Astrocyte of the cerebellum (primary cell): ENCODE measurements at regions not wholly inside any gene's neighbourhood (a gene's known extent, or its start where the extent isn't known, plus 50 kb on each side); places are given as distances from the start of the nearest gene placed in this dataset.
A peak's percentile ranks its signal among the peaks of the same experiment; 100 is the strongest.

Experiments
- DNase-seq: peaks from one replicate; pipeline ENCODE4 v3.0.0-alpha.2; 2011; ENCODE audit warnings: low read depth
- H3K4me3 ChIP-seq: 2 replicates; pipeline ENCODE4 v1.5.1; 2011; ENCODE audit warnings: mild to moderate bottlenecking, low read depth, low read length, moderate library complexity
- in situ Hi-C: cut with HindIII; loops from 2 replicates; pipeline ENCODE4 v1.10.0; 2017; ENCODE audit warnings: low sequenced_read_pairs
- TF ChIP-seq, protein P1 (sequence below): IDR thresholded peaks from 2 replicates; pipeline ENCODE4 v1.5.1; 2012; ENCODE audit warnings: low read length, low read depth, moderate library complexity, mild to moderate bottlenecking; ENCODE audit errors: missing control alignments

DNA sequence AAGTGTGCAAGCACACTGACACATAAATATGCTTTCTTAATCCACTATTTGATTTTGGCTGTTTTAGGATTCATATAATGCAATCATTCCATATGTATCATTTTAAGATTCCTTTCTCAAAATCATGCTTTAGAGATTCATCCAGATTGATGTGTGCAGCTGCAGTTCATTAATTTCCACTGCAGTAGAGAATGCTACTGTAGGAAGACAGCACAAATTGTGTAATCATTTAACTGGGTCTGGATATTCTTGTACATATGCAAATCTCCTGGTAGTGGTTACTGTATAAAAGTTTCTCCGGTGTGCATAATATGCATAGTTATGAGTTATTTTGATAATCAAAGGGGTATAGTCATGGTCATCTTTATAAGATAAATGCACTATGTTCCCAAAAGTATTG, 502.5 kb upstream of the ACVR2A start:
- DNase-seq, result no peak
- TF ChIP-seq, protein P1, sequence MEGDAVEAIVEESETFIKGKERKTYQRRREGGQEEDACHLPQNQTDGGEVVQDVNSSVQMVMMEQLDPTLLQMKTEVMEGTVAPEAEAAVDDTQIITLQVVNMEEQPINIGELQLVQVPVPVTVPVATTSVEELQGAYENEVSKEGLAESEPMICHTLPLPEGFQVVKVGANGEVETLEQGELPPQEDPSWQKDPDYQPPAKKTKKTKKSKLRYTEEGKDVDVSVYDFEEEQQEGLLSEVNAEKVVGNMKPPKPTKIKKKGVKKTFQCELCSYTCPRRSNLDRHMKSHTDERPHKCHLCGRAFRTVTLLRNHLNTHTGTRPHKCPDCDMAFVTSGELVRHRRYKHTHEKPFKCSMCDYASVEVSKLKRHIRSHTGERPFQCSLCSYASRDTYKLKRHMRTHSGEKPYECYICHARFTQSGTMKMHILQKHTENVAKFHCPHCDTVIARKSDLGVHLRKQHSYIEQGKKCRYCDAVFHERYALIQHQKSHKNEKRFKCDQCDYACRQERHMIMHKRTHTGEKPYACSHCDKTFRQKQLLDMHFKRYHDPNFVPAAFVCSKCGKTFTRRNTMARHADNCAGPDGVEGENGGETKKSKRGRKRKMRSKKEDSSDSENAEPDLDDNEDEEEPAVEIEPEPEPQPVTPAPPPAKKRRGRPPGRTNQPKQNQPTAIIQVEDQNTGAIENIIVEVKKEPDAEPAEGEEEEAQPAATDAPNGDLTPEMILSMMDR, result no peak
- in situ Hi-C loops, result no loop called here
- H3K4me3 ChIP-seq, result no peak overlapping the region

DNA sequence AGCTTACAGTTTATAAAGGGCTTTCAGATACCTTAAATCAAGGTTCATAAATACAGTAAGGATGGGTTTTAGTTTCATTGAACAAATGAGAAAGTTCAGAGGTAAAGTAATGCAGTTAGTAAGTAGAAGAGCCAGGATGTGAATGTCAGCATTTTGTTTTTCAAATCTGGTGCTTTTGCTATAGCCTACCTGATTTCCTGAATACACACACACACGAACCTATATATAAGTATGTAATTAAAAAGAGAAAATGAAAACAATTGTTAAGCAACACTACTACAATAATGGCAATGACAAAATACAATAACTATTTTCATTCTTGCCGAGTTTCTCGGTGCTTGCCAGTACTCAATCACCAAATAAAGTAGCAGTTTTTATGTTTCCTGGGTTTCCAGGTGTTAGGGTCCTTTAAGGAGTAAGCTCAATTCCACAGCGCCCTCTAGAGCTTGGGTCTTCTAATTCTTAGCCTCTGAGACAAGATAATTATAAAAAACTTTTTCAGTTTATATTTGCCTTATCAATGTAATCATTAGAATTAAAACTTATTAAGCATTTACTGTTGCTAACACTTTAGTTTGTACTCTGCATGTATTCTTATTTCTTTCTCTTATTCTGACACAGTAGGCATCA, 512.9 kb upstream of the ACVR2A start:
- H3K4me3 ChIP-seq, result no peak overlapping the region
- TF ChIP-seq, protein P1, result peak; percentile 56
- in situ Hi-C loops, result no loop called here
- peak; percentile 13 for DNase-seq

DNA sequence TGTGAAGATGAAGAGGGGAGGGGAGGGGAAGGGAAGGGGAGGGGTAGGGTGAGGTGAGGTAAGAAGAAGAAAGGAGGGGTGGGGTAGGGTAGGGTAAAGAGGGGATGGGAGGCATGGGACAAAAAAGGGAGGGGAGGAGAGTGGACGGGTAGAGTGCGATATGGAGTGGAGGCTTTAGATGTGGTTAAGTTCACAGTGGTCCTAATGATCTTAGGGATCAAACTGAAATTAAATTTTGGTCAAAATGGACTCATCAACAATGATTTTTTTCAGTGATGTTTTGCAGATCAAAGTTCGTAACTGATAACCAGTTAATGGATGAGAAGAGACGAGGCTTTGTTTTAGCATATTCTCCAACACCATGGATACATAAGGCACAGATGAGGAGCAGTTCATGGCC, 513.9 kb upstream of the ACVR2A start:
- in situ Hi-C loops, result no loop called here
- no peak overlapping the region for H3K4me3 ChIP-seq
- DNase-seq, result no peak
- TF ChIP-seq, protein P1, result no peak

DNA sequence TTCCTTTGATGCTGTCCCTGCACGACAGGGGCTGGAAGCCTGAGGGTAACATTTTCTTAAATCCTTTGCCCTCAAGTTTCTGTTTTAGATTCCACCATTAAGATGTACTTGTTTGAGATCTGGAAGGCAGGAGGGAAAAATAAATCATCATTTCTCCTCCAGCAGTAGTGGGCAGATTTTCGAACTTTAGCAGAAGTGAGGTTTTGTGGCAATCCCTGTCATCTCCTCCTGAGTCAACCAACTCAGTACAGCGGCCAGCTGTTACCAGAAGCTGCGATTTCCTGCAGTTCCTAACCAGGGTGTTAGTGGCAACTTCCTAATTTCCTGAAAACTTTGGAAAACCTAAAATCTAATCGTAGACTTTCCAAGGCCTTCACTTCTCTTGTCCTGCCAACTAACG, 517.2 kb upstream of the ACVR2A start:
- TF ChIP-seq, protein P1, result no peak
- DNase-seq, result no peak
- no peak overlapping the region for H3K4me3 ChIP-seq
- in situ Hi-C loops, result no loop called here

DNA sequence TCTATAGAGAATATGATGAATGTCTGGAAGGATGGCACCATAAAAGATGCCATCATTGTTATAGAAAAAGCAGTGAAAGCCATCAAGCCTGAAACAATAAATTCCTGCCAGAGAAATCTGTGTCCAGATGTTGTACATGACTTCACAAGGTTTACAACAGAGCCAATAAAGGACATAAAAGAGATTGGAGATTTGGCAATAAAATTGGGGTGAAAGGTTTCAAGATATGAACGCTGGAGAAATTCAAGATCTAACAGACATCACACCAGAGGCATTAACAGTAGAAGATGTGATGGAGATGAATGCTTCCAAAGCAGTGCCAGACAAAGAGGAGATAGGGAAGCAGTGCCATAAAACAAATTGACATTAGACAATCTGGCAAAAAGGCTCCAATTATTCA, 518.8 kb upstream of the ACVR2A start:
- DNase-seq, result no peak

DNA sequence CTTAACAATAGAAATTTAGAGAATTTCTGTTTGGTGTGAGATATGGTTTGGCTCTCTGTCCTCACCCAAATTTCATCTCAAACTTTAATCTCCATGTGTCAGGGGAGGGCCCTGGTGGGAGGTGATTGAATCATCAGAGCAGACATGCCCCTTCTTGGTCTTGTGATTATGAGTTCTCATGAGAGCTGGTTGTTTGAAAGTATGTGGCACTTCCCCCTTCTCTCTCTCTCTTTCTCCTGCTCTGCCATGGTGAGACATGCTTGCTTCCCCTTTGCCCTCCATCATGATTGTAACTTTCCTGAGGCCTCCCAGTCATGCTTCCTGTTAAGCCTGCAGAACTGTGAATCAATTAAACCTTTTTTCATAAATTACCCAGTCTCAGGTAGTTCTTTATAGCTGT, 524.7 kb upstream of the ACVR2A start:
- in situ Hi-C loops, result no loop called here
- DNase-seq, result no peak
- no peak overlapping the region for H3K4me3 ChIP-seq
- TF ChIP-seq, protein P1, result no peak

More for the DNA sequence above, 518.8 kb upstream of the ACVR2A start:
- in situ Hi-C loops, result no loop called here
- H3K4me3 ChIP-seq, result no peak overlapping the region
- TF ChIP-seq, protein P1, result no peak
